Transverse colon (tissue), 4 donors: ENCODE measurements at regions not wholly inside any gene's neighbourhood (a gene's known extent, or its start where the extent isn't known, plus 50 kb on each side); places are given as distances from the start of the nearest gene placed in this dataset.

Experiments used
- EP300 ChIP-seq: sonication (generic); formaldehyde crosslinking; IDR thresholded peaks from one replicate; pipeline ENCODE4 v1.6.1; 2017; ENCODE audit warnings: antibody characterized with exemption, low read depth
- POLR2A ChIP-seq: fragments of 450-650 bp; IDR thresholded peaks from one replicate; pipeline ENCODE4 v1.6.1; 2016; ENCODE audit warnings: antibody characterized with exemption, mild to moderate bottlenecking, moderate library complexity
- POLR2AphosphoS5 ChIP-seq, 3 donors: sonication (generic); formaldehyde crosslinking; IDR thresholded peaks; one replicate each; pipeline ENCODE4 v1.6.1; 2016; ENCODE audit warnings: antibody characterized with exemption in 3 of 3
- TF ChIP-seq, protein P1 (sequence below), 5 experiments: fragments of 200-600 bp in 3 of 5; fragments of 450-650 bp in 2 of 5; sonication (generic) in 3 of 5; IDR thresholded peaks; 1 replicate in 2 of 5; 2 replicates in 3 of 5; pipeline ENCODE4 v1.5.1; 2016 to 2017; ENCODE audit warnings: antibody characterized with exemption in 5 of 5, inconsistent platforms in 3 of 5, mild to moderate bottlenecking in 2 of 5, moderate library complexity in 1 of 5

DNA sequence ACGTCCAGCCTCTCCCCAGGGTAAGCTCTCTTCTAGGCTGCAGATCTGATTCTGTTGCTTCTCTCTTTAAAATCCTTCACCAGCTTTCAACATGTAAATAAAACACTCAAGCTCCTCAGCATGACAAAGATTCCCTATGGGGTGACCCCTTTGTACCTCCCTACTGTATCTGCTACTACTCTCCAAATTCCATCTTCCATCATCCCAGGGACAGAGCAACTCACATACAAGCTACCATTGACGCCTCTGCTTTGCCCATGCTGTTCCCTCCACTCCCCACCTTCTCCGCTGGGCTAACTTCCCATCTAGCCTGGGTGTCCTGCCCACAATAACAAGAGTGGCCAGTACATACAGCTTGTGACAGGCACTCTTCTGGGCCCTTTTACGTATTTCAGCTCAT is 207.5 kb upstream of the ZBED5 start:
- TF ChIP-seq, protein P1, sequence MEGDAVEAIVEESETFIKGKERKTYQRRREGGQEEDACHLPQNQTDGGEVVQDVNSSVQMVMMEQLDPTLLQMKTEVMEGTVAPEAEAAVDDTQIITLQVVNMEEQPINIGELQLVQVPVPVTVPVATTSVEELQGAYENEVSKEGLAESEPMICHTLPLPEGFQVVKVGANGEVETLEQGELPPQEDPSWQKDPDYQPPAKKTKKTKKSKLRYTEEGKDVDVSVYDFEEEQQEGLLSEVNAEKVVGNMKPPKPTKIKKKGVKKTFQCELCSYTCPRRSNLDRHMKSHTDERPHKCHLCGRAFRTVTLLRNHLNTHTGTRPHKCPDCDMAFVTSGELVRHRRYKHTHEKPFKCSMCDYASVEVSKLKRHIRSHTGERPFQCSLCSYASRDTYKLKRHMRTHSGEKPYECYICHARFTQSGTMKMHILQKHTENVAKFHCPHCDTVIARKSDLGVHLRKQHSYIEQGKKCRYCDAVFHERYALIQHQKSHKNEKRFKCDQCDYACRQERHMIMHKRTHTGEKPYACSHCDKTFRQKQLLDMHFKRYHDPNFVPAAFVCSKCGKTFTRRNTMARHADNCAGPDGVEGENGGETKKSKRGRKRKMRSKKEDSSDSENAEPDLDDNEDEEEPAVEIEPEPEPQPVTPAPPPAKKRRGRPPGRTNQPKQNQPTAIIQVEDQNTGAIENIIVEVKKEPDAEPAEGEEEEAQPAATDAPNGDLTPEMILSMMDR (IDR thresholded peaks at IDR 0.05): no peak
- TF ChIP-seq POLR2AphosphoS5 (IDR thresholded peaks at IDR 0.05) (no peak), POLR2A (no peak), EP300 (no peak)
